Caco-2 (cell line): ENCODE measurements at regions not wholly inside any gene's neighbourhood (a gene's known extent, or its start where the extent isn't known, plus 50 kb on each side); places are given as distances from the start of the nearest gene placed in this dataset.

Experiments used
- BruUV-seq: library from RNA; stranded (reverse); fragments of 400-500 nt; replicated peaks from 2 replicates; lab custom pipeline; 2021; lab: Mats Ljungman, UMichigan
- CTCF ChIA-PET: fragments of 300-600 bp; sonication (Branson Sonifier 250); formaldehyde crosslinking; loops from one replicate; lab custom pipeline; 2022; ENCODE audit warnings: antibody characterized with exemption; lab: Charles Lee
- POLR2A ChIA-PET: fragments of 300-600 bp; sonication (Branson Sonifier 250); formaldehyde crosslinking; loops from one replicate; lab custom pipeline; 2022; ENCODE audit warnings: antibody characterized with exemption; lab: Charles Lee
- DNase-seq, 2 experiments: peaks; one replicate each; pipeline versions ENCODE4 v3.0.0 to v3.0.0-alpha.2; 2020 to 2022
- H3K27me3 ChIP-seq: replicated peaks from 2 replicates; pipeline ENCODE4 v1.6.0; 2011; ENCODE audit warnings: low read length; ENCODE audit not compliant: control insufficient read depth, insufficient read depth
- H3K36me3 ChIP-seq: 2 replicates; pipeline ENCODE4 v1.5.1; 2011; ENCODE audit warnings: low read length; ENCODE audit not compliant: control insufficient read depth, insufficient read depth
- H3K4me1 ChIP-seq: fragments of 250-450 bp; sonication (Bioruptor Pico); 2 replicates; pipeline ENCODE4 v1.5.1; 2020; ENCODE audit warnings: mild to moderate bottlenecking
- H3K4me3 ChIP-seq: 2 replicates; pipeline ENCODE4 v1.5.1; 2011; ENCODE audit warnings: low read depth, mild to moderate bottlenecking, control low read depth, low read length
- H3K9me3 ChIP-seq: fragments of 250-450 bp; sonication (Bioruptor Pico); 2 replicates; pipeline ENCODE4 v1.5.1; 2020; ENCODE audit warnings: mild to moderate bottlenecking, moderate library complexity
- H3K27ac Mint-ChIP-seq: one replicate; pipeline ENCODE4 v1.8.0; 2022; ENCODE audit warnings: mixed read lengths; ENCODE audit not compliant: unreplicated experiment
- H3K27me3 Mint-ChIP-seq: one replicate; pipeline ENCODE4 v1.8.0; 2022; ENCODE audit warnings: mixed read lengths; ENCODE audit not compliant: insufficient read depth, unreplicated experiment
- H3K36me3 Mint-ChIP-seq: one replicate; pipeline ENCODE4 v1.8.0; 2022; ENCODE audit warnings: mild to moderate bottlenecking, mixed read lengths; ENCODE audit not compliant: insufficient read depth, unreplicated experiment
- H3K4me1 Mint-ChIP-seq: one replicate; pipeline ENCODE4 v1.8.0; 2022; ENCODE audit warnings: low read depth, mixed read lengths; ENCODE audit not compliant: unreplicated experiment
- H3K4me3 Mint-ChIP-seq: one replicate; pipeline ENCODE4 v1.8.0; 2022; ENCODE audit warnings: mild to moderate bottlenecking, moderate library complexity, mixed read lengths; ENCODE audit not compliant: unreplicated experiment
- H3K9me3 Mint-ChIP-seq: one replicate; pipeline ENCODE4 v1.8.0; 2022; ENCODE audit warnings: mixed read lengths; ENCODE audit not compliant: unreplicated experiment
- CTCF ChIP-seq, 2 experiments: fragments of 200-600 bp in 1 of 2; IDR thresholded peaks; 1 replicate in 1 of 2; 2 replicates in 1 of 2; pipeline versions ENCODE4 v1.5.1 to v1.8.0; 2011 to 2022; ENCODE audit warnings: antibody characterized with exemption in 1 of 2, control low read depth in 1 of 2, inconsistent platforms in 1 of 2, low read depth in 1 of 2, low read length in 1 of 2, mild to moderate bottlenecking in 1 of 2, moderate library complexity in 1 of 2; ENCODE audit not compliant: insufficient read depth in 1 of 2, severe bottlenecking in 1 of 2, unreplicated experiment in 1 of 2
- intact Hi-C: fragments of 100-400 bp; cut with micrococcal nuclease; formaldehyde crosslinking; loops from one replicate; pipeline ENCODE4 v1.10.0; 2022; ENCODE audit not compliant: unreplicated experiment

- H3K9me3 ChIP-seq, result no peaks in the 10 kb centered on the region
- Mint-ChIP-seq H3K36me3 (no peaks in the 10 kb centered on the region), H3K9me3 (no peaks in the 10 kb centered on the region), H3K4me3 (no peak overlapping the region), H3K27me3 (no peaks in the 10 kb centered on the region), H3K27ac (no peak overlapping the region), H3K4me1 (no peaks in the 10 kb centered on the region)
- no peaks in the 10 kb centered on the region for H3K4me1 ChIP-seq
- CTCF ChIA-PET, result no interaction called here
- H3K36me3 ChIP-seq, result no peaks in the 10 kb centered on the region
- H3K4me3 ChIP-seq, result no peak overlapping the region
- TF ChIP-seq CTCF (IDR thresholded peaks at IDR 0.05; ENCODE audit: insufficient read depth in 1 of 2, low read depth in 1 of 2, low read length in 1 of 2, severe bottlenecking in 1 of 2, unreplicated experiment in 1 of 2), result no peak
- intact Hi-C loops, result no loop called here
- no peak for DNase-seq
- H3K27me3 ChIP-seq, result no peaks in the 10 kb centered on the region
- POLR2A ChIA-PET, result no interaction called here
- BruUV-seq, result no TSS peak
Measured at GRCh38 chr1:119268879-119269278, 99.7 kb upstream of the HAO2 start.

GRCh38 chr1:119275145-119276134 lies 93.1 kb upstream of the HAO2 start:
- Mint-ChIP-seq H3K27ac (no peak overlapping the region), H3K36me3 (no peaks in the 10 kb centered on the region), H3K27me3 (no peaks in the 10 kb centered on the region), H3K4me3 (no peak overlapping the region), H3K4me1 (no peaks in the 10 kb centered on the region), H3K9me3 (no peaks in the 10 kb centered on the region)
- intact Hi-C loops, result loop anchor here (1.0 to 10.0 kb wide), 3 partner anchors 92 to 271 kb away; partner anchors contain the start of gene WARS2
- ChIA-PET CTCF (interaction anchor here (0.7 to 1.0 kb wide), 4 partner anchors 19 to 117 kb away, joined by 3 to 5 read pairs (median 4); no protein-coding TSS in a partner anchor), POLR2A (no interaction called here)
- TF ChIP-seq CTCF (IDR thresholded peaks at IDR 0.05; ENCODE audit: insufficient read depth in 1 of 2, low read depth in 1 of 2, low read length in 1 of 2, severe bottlenecking in 1 of 2, unreplicated experiment in 1 of 2), result peak; percentile 49 to 66
- H3K36me3 ChIP-seq, result no peaks in the 10 kb centered on the region
- H3K9me3 ChIP-seq, result no peaks in the 10 kb centered on the region
- peaks cover 7% of the 10 kb centered on the region; the same call in 1 of the 2 replicates for H3K4me1 ChIP-seq
- H3K4me3 ChIP-seq, result no peak overlapping the region
- no peaks in the 10 kb centered on the region for H3K27me3 ChIP-seq
- no TSS peak for BruUV-seq
- DNase-seq, result peak; percentile 37 to 39

- Mint-ChIP-seq H3K27me3 (no peaks in the 10 kb centered on the region), H3K9me3 (no peaks in the 10 kb centered on the region), H3K4me1 (no peaks in the 10 kb centered on the region), H3K36me3 (no peaks in the 10 kb centered on the region), H3K4me3 (no peak overlapping the region), H3K27ac (no peak overlapping the region)
- TF ChIP-seq CTCF (IDR thresholded peaks at IDR 0.05; ENCODE audit: insufficient read depth in 1 of 2, low read depth in 1 of 2, low read length in 1 of 2, severe bottlenecking in 1 of 2, unreplicated experiment in 1 of 2), result peak in 1 of 2 experiments; percentile 16
- Histone ChIP-seq H3K27me3 (no peaks in the 10 kb centered on the region), H3K4me1 (peaks cover 7% of the 10 kb centered on the region; the same call in 1 of the 2 replicates), H3K36me3 (no peaks in the 10 kb centered on the region), H3K4me3 (no peak overlapping the region), H3K9me3 (no peaks in the 10 kb centered on the region)
- intact Hi-C loops, result loop anchor here (5.0 to 10.0 kb wide), 2 partner anchors 134 to 272 kb away; partner anchors contain the start of gene WARS2
- ChIA-PET CTCF (no interaction called here), POLR2A (no interaction called here)
- peak in 1 of 2 experiments; percentile 8 for DNase-seq
- BruUV-seq, result no TSS peak
Measured at GRCh38 chr1:119276558-119276957, 92.0 kb upstream of the HAO2 start.
